ENCODE measurements at regions not wholly inside any gene's neighbourhood (a gene's known extent, or its start where the extent isn't known, plus 50 kb on each side); places are given as distances from the start of the nearest gene placed in this dataset.

DNA sequence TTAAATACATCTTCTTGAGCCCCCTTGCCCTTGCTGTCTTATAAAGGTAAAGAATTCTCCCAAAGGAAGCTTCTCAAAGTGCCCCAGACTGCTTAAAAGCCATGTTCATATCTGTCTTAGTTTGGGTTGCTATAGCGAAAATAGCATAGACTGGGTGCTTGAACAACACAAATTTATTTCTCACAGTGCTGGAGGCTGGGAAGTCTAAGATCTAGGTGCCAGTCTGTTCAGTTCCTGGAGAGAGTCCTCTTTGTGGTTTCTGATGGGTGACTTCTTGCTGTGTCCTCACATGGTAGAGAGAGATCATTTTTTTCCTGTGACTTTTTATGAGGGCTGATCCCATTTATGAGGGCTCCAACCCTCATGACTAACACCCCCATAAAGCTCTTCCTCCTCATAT lies 486.7 kb upstream of the ADAMTS16 start:
- no peak overlapping the region for H3K4me3 ChIP-seq
- H3K27me3 ChIP-seq, result no peaks in the 10 kb centered on the region
- H3K4me1 ChIP-seq, result no peaks in the 10 kb centered on the region
- no peak overlapping the region for H3K27ac ChIP-seq
- WGBS, 5 donors, result 32 to 100% (median 87%) methylated on average over 1 of the region's 1 CpG
- intact Hi-C loops (cut with DNase I; ENCODE audit: low total_unique reads), result no loop called here
- DNase-seq, result no peak
- H3K9me3 ChIP-seq, result peaks cover 0 to 12% (median 3%) of the 10 kb centered on the region in 4 donors
- TF ChIP-seq, protein P1, sequence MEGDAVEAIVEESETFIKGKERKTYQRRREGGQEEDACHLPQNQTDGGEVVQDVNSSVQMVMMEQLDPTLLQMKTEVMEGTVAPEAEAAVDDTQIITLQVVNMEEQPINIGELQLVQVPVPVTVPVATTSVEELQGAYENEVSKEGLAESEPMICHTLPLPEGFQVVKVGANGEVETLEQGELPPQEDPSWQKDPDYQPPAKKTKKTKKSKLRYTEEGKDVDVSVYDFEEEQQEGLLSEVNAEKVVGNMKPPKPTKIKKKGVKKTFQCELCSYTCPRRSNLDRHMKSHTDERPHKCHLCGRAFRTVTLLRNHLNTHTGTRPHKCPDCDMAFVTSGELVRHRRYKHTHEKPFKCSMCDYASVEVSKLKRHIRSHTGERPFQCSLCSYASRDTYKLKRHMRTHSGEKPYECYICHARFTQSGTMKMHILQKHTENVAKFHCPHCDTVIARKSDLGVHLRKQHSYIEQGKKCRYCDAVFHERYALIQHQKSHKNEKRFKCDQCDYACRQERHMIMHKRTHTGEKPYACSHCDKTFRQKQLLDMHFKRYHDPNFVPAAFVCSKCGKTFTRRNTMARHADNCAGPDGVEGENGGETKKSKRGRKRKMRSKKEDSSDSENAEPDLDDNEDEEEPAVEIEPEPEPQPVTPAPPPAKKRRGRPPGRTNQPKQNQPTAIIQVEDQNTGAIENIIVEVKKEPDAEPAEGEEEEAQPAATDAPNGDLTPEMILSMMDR (IDR thresholded peaks at IDR 0.05), result no peak
- no peak for TF ChIP-seq POLR2A (IDR thresholded peaks at IDR 0.05)
- no peak for TF ChIP-seq EP300 (IDR thresholded peaks at IDR 0.05)
- no peak for TF ChIP-seq POLR2AphosphoS5 (IDR thresholded peaks at IDR 0.05)
- H3K36me3 ChIP-seq, result no peaks in the 10 kb centered on the region

DNA sequence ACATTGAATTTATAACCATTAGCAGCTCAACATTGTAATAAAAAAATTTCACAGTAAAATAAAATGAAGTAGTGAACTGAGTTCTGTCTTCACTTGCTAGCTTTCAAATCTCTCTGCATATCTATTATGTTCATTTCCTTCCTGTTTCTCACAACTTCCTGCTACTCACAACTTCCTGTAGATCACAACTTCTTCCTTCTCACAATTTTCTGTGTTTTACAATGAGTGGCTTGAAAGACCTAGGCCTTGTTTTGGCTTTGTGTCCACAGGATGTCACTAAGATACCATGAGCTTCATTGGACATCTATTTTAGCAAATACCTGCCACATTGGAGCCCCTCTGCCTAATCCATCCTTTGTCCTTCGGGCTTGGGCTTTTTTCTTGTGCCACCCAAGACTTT lies 480.3 kb upstream of the ADAMTS16 start:
- Histone ChIP-seq H3K36me3 (no peaks in the 10 kb centered on the region), H3K9me3 (peaks cover 0 to 12% (median 3%) of the 10 kb centered on the region in 4 donors), H3K4me1 (no peaks in the 10 kb centered on the region), H3K4me3 (no peak overlapping the region), H3K27me3 (no peaks in the 10 kb centered on the region), H3K27ac (no peak overlapping the region)
- intact Hi-C loops (cut with DNase I; ENCODE audit: low total_unique reads), result no loop called here
- no peak for TF ChIP-seq EP300 (IDR thresholded peaks at IDR 0.05)
- TF ChIP-seq POLR2A (IDR thresholded peaks at IDR 0.05), result no peak
- TF ChIP-seq, protein P1 (IDR thresholded peaks at IDR 0.05), result no peak
- TF ChIP-seq POLR2AphosphoS5 (IDR thresholded peaks at IDR 0.05), result no peak
- no peak for DNase-seq
- WGBS, 5 donors, result 47 to 70% (median 62%) methylated on average over 1 of the region's 1 CpG

DNA sequence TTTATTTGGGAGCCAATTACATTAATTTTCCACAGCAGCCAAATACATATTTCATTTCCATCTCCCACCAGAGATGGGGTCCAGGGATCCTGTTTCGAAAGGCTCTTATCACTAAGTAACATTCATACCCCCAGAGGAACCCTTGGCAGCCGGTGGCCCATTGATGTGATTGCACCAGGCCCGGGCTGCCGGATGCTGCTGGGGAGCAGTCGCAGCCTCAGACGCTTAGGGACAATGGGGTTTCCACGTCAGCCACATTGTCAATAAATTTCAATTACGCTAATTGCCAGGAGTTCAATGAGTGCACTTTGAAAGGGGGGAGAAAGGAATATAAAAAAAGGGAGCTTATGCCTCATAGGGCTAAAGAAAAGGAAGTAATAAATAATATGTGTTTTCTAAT lies 478.8 kb upstream of the ADAMTS16 start:
- Histone ChIP-seq H3K9me3 (peaks cover 0 to 3% (median 0%) of the 10 kb centered on the region in 4 donors), H3K4me1 (no peaks in the 10 kb centered on the region), H3K27ac (no peak overlapping the region), H3K4me3 (no peak overlapping the region), H3K27me3 (no peaks in the 10 kb centered on the region), H3K36me3 (no peaks in the 10 kb centered on the region)
- TF ChIP-seq POLR2AphosphoS5 (IDR thresholded peaks at IDR 0.05) (no peak), EP300 (IDR thresholded peaks at IDR 0.05) (no peak), POLR2A (IDR thresholded peaks at IDR 0.05) (no peak)
- TF ChIP-seq, protein P1 (IDR thresholded peaks at IDR 0.05), result no peak
- 75 to 87% (median 85%) methylated on average over 8 of the region's 8 CpGs for WGBS, 5 donors
- no peak for DNase-seq
- intact Hi-C loops (cut with DNase I; ENCODE audit: low total_unique reads), result no loop called here

DNA sequence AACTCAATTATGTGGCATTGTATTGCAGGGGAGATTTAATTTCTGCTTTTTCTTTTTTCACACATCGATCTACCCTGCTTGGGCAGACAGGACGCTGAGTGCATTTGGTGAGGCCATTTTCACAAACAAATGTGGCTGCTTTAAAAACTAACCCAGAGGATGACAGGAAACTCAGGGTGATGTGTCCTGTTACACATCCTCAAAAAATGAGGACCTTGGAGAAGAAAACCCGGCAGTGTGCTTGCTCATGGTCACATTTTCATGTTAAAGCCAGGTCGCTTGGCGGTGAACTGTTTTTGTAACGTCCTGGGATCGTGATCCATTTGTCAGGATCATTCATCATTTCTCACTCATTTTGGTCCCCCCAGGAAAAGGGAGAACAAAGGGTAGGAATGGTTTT lies 478.3 kb upstream of the ADAMTS16 start:
- Histone ChIP-seq H3K27me3 (no peaks in the 10 kb centered on the region), H3K4me3 (no peak overlapping the region), H3K27ac (no peak overlapping the region), H3K36me3 (no peaks in the 10 kb centered on the region), H3K4me1 (no peaks in the 10 kb centered on the region), H3K9me3 (peaks cover 0 to 3% (median 0%) of the 10 kb centered on the region in 4 donors)
- 43 to 69% (median 67%) methylated on average over 7 of the region's 7 CpGs for WGBS, 5 donors
- TF ChIP-seq EP300 (IDR thresholded peaks at IDR 0.05) (no peak), POLR2AphosphoS5 (IDR thresholded peaks at IDR 0.05) (no peak), POLR2A (IDR thresholded peaks at IDR 0.05) (no peak)
- TF ChIP-seq, protein P1 (IDR thresholded peaks at IDR 0.05), result no peak
- intact Hi-C loops (cut with DNase I; ENCODE audit: low total_unique reads), result no loop called here
- no peak for DNase-seq
